Stomach (tissue), 4 donors: ENCODE measurements at regions not wholly inside any gene's neighbourhood (a gene's known extent, or its start where the extent isn't known, plus 50 kb on each side); places are given as distances from the start of the nearest gene placed in this dataset.

Experiments
- POLR2A ChIP-seq, 4 donors: fragments of 450-650 bp; IDR thresholded peaks; one replicate each; pipeline ENCODE4 v1.6.1; 2016; ENCODE audit warnings: antibody characterized with exemption in 4 of 4, control low read depth in 2 of 4, mild to moderate bottlenecking in 1 of 4, moderate library complexity in 1 of 4
- POLR2AphosphoS5 ChIP-seq, 3 donors: sonication (generic); formaldehyde crosslinking; IDR thresholded peaks; one replicate each; pipeline ENCODE4 v1.6.1; 2016; ENCODE audit warnings: antibody characterized with exemption in 3 of 3
- TF ChIP-seq, protein P1 (sequence below), 7 experiments: fragments of 450-650 bp in 4 of 7; fragments of 200-600 bp in 3 of 7; sonication (generic) in 3 of 7; IDR thresholded peaks; one replicate each; pipeline ENCODE4 v1.5.1; 2016 to 2019; ENCODE audit warnings: antibody characterized with exemption in 7 of 7, control low read depth in 2 of 7, mild to moderate bottlenecking in 1 of 7

DNA sequence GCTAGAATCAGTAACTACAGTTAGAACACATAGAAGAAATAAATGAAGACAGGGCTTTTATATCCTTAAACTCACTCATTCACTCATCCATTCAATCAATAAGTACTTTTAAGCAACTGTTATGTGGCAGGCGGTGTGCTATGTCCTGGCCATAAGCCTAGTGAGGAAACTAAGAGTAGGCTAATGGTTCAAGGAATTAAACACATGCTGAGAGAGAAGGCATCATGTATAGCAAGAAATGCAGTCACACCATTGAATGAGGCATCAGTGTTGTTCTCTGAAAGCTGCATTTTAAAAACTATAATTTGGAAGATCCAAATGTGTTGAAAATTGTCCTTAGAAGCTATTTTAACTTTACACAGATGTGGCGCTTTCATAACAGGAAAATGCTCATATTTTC, 86.5 kb upstream of the DTNA start:
- TF ChIP-seq POLR2AphosphoS5 (IDR thresholded peaks at IDR 0.05) = no peak
- TF ChIP-seq, protein P1, sequence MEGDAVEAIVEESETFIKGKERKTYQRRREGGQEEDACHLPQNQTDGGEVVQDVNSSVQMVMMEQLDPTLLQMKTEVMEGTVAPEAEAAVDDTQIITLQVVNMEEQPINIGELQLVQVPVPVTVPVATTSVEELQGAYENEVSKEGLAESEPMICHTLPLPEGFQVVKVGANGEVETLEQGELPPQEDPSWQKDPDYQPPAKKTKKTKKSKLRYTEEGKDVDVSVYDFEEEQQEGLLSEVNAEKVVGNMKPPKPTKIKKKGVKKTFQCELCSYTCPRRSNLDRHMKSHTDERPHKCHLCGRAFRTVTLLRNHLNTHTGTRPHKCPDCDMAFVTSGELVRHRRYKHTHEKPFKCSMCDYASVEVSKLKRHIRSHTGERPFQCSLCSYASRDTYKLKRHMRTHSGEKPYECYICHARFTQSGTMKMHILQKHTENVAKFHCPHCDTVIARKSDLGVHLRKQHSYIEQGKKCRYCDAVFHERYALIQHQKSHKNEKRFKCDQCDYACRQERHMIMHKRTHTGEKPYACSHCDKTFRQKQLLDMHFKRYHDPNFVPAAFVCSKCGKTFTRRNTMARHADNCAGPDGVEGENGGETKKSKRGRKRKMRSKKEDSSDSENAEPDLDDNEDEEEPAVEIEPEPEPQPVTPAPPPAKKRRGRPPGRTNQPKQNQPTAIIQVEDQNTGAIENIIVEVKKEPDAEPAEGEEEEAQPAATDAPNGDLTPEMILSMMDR (IDR thresholded peaks at IDR 0.05) = no peak
- no peak for TF ChIP-seq POLR2A (IDR thresholded peaks at IDR 0.05)
